H9 (cell line): ENCODE measurements at regions not wholly inside any gene's neighbourhood (a gene's known extent, or its start where the extent isn't known, plus 50 kb on each side); places are given as distances from the start of the nearest gene placed in this dataset.

Source experiments
- DNase-seq: peaks from one replicate; pipeline ENCODE4 v3.0.0-alpha.2; 2017
- H2AFZ ChIP-seq: one replicate; pipeline ENCODE4 v1.6.1; 2013; ENCODE audit warnings: mild to moderate bottlenecking, low read length, control low read depth, moderate library complexity
- H2AK5ac ChIP-seq: 2 replicates; pipeline ENCODE4 v1.6.1; 2013; ENCODE audit warnings: low read length, control low read depth, mixed read lengths; ENCODE audit not compliant: insufficient read length
- H2BK120ac ChIP-seq: one replicate; pipeline ENCODE4 v1.6.1; 2013; ENCODE audit warnings: low read depth, mild to moderate bottlenecking, low read length, control low read depth, inconsistent platforms; ENCODE audit not compliant: poor library complexity, severe bottlenecking
- H2BK12ac ChIP-seq: 2 replicates; pipeline ENCODE4 v1.6.1; 2013; ENCODE audit warnings: low read length, control low read depth, mixed read lengths, low read depth; ENCODE audit not compliant: insufficient read length
- H2BK15ac ChIP-seq: 2 replicates; pipeline ENCODE4 v1.6.1; 2013; ENCODE audit warnings: low read depth, low read length, control low read depth
- H2BK20ac ChIP-seq: one replicate; pipeline ENCODE4 v1.6.1; 2013; ENCODE audit warnings: low read depth, mild to moderate bottlenecking, low read length, control low read depth, inconsistent platforms; ENCODE audit not compliant: poor library complexity, severe bottlenecking
- H2BK5ac ChIP-seq: 2 replicates; pipeline ENCODE4 v1.6.1; 2013; ENCODE audit warnings: low read length, control low read depth, mixed read lengths; ENCODE audit not compliant: insufficient read length
- H3K14ac ChIP-seq: 2 replicates; pipeline ENCODE4 v1.6.1; 2013; ENCODE audit warnings: low read length, control low read depth; ENCODE audit not compliant: insufficient read depth
- H3K18ac ChIP-seq: 2 replicates; pipeline ENCODE4 v1.6.1; 2013; ENCODE audit warnings: low read depth, mild to moderate bottlenecking, mixed read lengths, low read length, control low read depth; ENCODE audit not compliant: insufficient read length
- H3K23ac ChIP-seq: 2 replicates; pipeline ENCODE4 v1.6.1; 2013; ENCODE audit warnings: low read length, control low read depth, mixed read lengths, low read depth; ENCODE audit not compliant: insufficient read length
- H3K23me2 ChIP-seq: 2 replicates; pipeline ENCODE4 v1.6.1; 2013; ENCODE audit warnings: low read depth, mild to moderate bottlenecking, mixed read lengths, low read length, control low read depth; ENCODE audit not compliant: insufficient read length, poor library complexity, severe bottlenecking
- H3K27ac ChIP-seq: 2 replicates; pipeline ENCODE4 v1.5.1; 2013; ENCODE audit warnings: low read length, control low read depth, mixed read lengths, low read depth; ENCODE audit not compliant: insufficient read length
- H3K27me3 ChIP-seq: 2 replicates; pipeline ENCODE4 v1.6.1; 2013; ENCODE audit warnings: low read length, control low read depth, inconsistent platforms; ENCODE audit not compliant: insufficient read depth
- H3K4ac ChIP-seq: 2 replicates; pipeline ENCODE4 v1.6.1; 2013; ENCODE audit warnings: low read depth, mild to moderate bottlenecking, control low read depth, inconsistent platforms, low read length, moderate library complexity
- H3K4me1 ChIP-seq: 2 replicates; pipeline ENCODE4 v1.6.1; 2013; ENCODE audit warnings: low read length, control low read depth, inconsistent platforms; ENCODE audit not compliant: insufficient read depth
- H3K4me2 ChIP-seq: 2 replicates; pipeline ENCODE4 v1.6.1; 2013; ENCODE audit warnings: low read length, control low read depth, mixed read lengths; ENCODE audit not compliant: insufficient read length, insufficient read depth
- H3K56ac ChIP-seq: 2 replicates; pipeline ENCODE4 v1.6.1; 2013; ENCODE audit warnings: low read depth, mild to moderate bottlenecking, mixed read lengths, low read length, control low read depth; ENCODE audit not compliant: insufficient read length
- H3K79me1 ChIP-seq: 2 replicates; pipeline ENCODE4 v1.6.1; 2013; ENCODE audit warnings: low read depth, mild to moderate bottlenecking, moderate library complexity, low read length, control low read depth, inconsistent platforms; ENCODE audit not compliant: insufficient read depth, poor library complexity, severe bottlenecking
- H3K79me2 ChIP-seq: 2 replicates; pipeline ENCODE4 v1.6.1; 2013; ENCODE audit warnings: low read length, control low read depth, inconsistent platforms; ENCODE audit not compliant: insufficient read depth
- H3K9ac ChIP-seq: 2 replicates; pipeline ENCODE4 v1.6.1; 2013; ENCODE audit warnings: low read length, control low read depth, mixed read lengths; ENCODE audit not compliant: insufficient read length; ENCODE audit errors: extremely low read depth
- H3K9me3 ChIP-seq: one replicate; pipeline ENCODE4 v1.6.1; 2013; ENCODE audit warnings: low read depth, low read length, inconsistent platforms; ENCODE audit not compliant: control insufficient read depth
- H3T11ph ChIP-seq: one replicate; pipeline ENCODE4 v1.6.1; 2013; ENCODE audit warnings: mild to moderate bottlenecking, low read length, control low read depth, inconsistent platforms
- H4K20me1 ChIP-seq: one replicate; pipeline ENCODE4 v1.6.1; 2013; ENCODE audit not compliant: control insufficient read depth, insufficient read length, insufficient read depth
- H4K5ac ChIP-seq: 2 replicates; pipeline ENCODE4 v1.6.1; 2013; ENCODE audit warnings: low read depth, mild to moderate bottlenecking, mixed read lengths, low read length, control low read depth; ENCODE audit not compliant: insufficient read length
- H4K8ac ChIP-seq: replicated peaks from 2 replicates; pipeline ENCODE4 v1.6.1; 2013; ENCODE audit warnings: low read length, control low read depth, mixed read lengths, low read depth; ENCODE audit not compliant: insufficient read length
- H4K91ac ChIP-seq: 2 replicates; pipeline ENCODE4 v1.6.1; 2013; ENCODE audit warnings: low read depth, mild to moderate bottlenecking, moderate library complexity, mixed read lengths, low read length, control low read depth; ENCODE audit not compliant: insufficient read length
- H3K27ac Mint-ChIP-seq, 3 experiments: 2 replicates in 2 of 3; 3 replicates in 1 of 3; pipeline ENCODE4 v1.8.0; 2020 to 2021; ENCODE audit warnings: mixed read lengths in 3 of 3, mild to moderate bottlenecking in 1 of 3, moderate library complexity in 1 of 3
- H3K27me3 Mint-ChIP-seq: 2 replicates; pipeline ENCODE4 v1.8.0; 2021; ENCODE audit warnings: low read depth, mild to moderate bottlenecking, moderate library complexity, mixed read lengths
- H3K36me3 Mint-ChIP-seq, 3 experiments: 2 replicates in 2 of 3; 3 replicates in 1 of 3; pipeline ENCODE4 v1.8.0; 2020 to 2021; ENCODE audit warnings: low read depth in 3 of 3, mixed read lengths in 3 of 3; ENCODE audit not compliant: insufficient read depth in 1 of 3
- H3K4me1 Mint-ChIP-seq, 2 experiments: 2 replicates each; pipeline ENCODE4 v1.8.0; 2020; ENCODE audit warnings: mixed read lengths in 2 of 2
- H3K4me3 Mint-ChIP-seq, 2 experiments: 2 replicates in 1 of 2; 3 replicates in 1 of 2; pipeline ENCODE4 v1.8.0; 2020 to 2021; ENCODE audit warnings: mild to moderate bottlenecking in 2 of 2, mixed read lengths in 2 of 2, moderate library complexity in 1 of 2
- H3K9me3 Mint-ChIP-seq, 2 experiments: 2 replicates in 1 of 2; 3 replicates in 1 of 2; pipeline ENCODE4 v1.8.0; 2020; ENCODE audit warnings: mild to moderate bottlenecking in 2 of 2, mixed read lengths in 2 of 2, moderate library complexity in 1 of 2
- CTCF ChIP-seq: fragments of 200-600 bp; sonication (generic); conservative IDR thresholded peaks from 3 replicates; pipeline ENCODE4 v1.8.0; 2021; ENCODE audit warnings: antibody characterized with exemption, mild to moderate bottlenecking
- WGBS: extraction: QIAGEN DNeasy Blood & Tissue Kit; methylation state at CpG from one replicate; pipeline ENCODE4 v1.1.7; 2013; ENCODE audit warnings: missing lambda C conversion rate, low lambda C conversion rate, mixed read lengths; ENCODE audit not compliant: insufficient read length; ENCODE audit errors: extremely low coverage; 5-methylcytosine and 5-hydroxymethylcytosine counted together

DNA sequence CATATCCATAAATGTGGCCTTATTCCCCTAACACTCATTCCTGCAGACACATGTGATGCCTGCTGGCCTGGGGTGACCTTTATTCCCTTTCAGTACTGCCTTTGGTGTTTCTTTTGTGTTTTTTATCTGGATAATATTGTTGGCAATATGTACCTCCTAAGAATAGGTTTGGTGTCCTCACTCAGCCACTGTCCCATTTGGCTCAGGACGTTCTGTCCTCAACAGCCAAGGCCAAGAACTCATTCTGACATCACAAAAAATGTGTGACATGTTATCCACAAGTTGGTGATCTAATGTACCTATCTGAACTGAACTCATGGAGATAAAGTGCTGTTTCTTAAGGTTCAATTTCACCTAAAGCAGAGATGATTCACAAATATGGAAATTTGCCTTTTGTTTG lies 142.9 kb upstream of the GRAMD2B start:
- WGBS = no CpG with 5 or more reads among the region's 1 CpG
- Histone ChIP-seq H3K27ac (no peak overlapping the region), H3K9ac (no peak overlapping the region), H4K5ac (no peak overlapping the region), H3K79me1 (no peaks in the 10 kb centered on the region), H2BK12ac (no peak overlapping the region), H3K4me2 (no peak overlapping the region), H2AK5ac (no peak overlapping the region), H3T11ph (no peak overlapping the region), H3K18ac (no peak overlapping the region), H3K9me3 (no peaks in the 10 kb centered on the region), H2BK5ac (no peak overlapping the region), H2BK120ac (no peak overlapping the region), H2AFZ (no peak overlapping the region), H3K23ac (no peak overlapping the region), H3K4ac (no peak overlapping the region), H2BK15ac (no peak overlapping the region), H4K91ac (no peak overlapping the region), H3K27me3 (no peaks in the 10 kb centered on the region), H2BK20ac (no peak overlapping the region), H4K8ac (no peak overlapping the region), H3K56ac (no peak overlapping the region), H3K79me2 (no peaks in the 10 kb centered on the region), H3K14ac (no peak overlapping the region), H3K23me2 (no peaks in the 10 kb centered on the region), H3K4me1 (peaks cover 1% of the 10 kb centered on the region; the same call in 1 of the 2 replicates), H4K20me1 (no peaks in the 10 kb centered on the region)
- H3K9me3 Mint-ChIP-seq = no peaks in the 10 kb centered on the region
- H3K4me3 Mint-ChIP-seq = no peak overlapping the region
- no peak overlapping the region for H3K27ac Mint-ChIP-seq
- no peaks in the 10 kb centered on the region for H3K36me3 Mint-ChIP-seq
- peaks cover 1% of the 10 kb centered on the region; the same call in 1 of the 2 replicates for H3K27me3 Mint-ChIP-seq
- no peak for TF ChIP-seq CTCF
- no peak for DNase-seq
- H3K4me1 Mint-ChIP-seq = peaks cover 6 to 9% of the 10 kb centered on the region in 2 experiments
